ENCODE measurements at regions not wholly inside any gene's neighbourhood (a gene's known extent, or its start where the extent isn't known, plus 50 kb on each side); places are given as distances from the start of the nearest gene placed in this dataset.

- Histone ChIP-seq H3K36me3 (ENCODE audit: insufficient read depth, low read length) (peaks cover 10% of the 10 kb centered on the region; the same call in 1 of the 2 replicates), H3K79me2 (ENCODE audit: control insufficient read depth, insufficient read depth, low read length, unreplicated experiment) (peaks cover 2% of the 10 kb centered on the region), H3K4me1 (ENCODE audit: control insufficient read depth, insufficient read depth, low read length, unreplicated experiment) (peaks cover 6% of the 10 kb centered on the region), H3K4me3 (ENCODE audit: low read depth, low read length) (peak overlapping the region; percentile 57; the same call in 1 of the 2 replicates), H3K27ac (ENCODE audit: low read depth, low read length) (no peak overlapping the region), H3K27me3 (ENCODE audit: insufficient read depth, low read length) (no peaks in the 10 kb centered on the region), H2AFZ (ENCODE audit: low read length, unreplicated experiment) (no peak overlapping the region)
Measured at GRCh38 chr12:124480469-124481256, 86.7 kb downstream of the NCOR2 start.

- no peaks in the 10 kb centered on the region for H3K27me3 ChIP-seq (ENCODE audit: insufficient read depth, low read length)
- peaks cover 2% of the 10 kb centered on the region for H3K79me2 ChIP-seq (ENCODE audit: control insufficient read depth, insufficient read depth, low read length, unreplicated experiment)
- peaks cover 6% of the 10 kb centered on the region for H3K4me1 ChIP-seq (ENCODE audit: control insufficient read depth, insufficient read depth, low read length, unreplicated experiment)
- peaks cover 13% of the 10 kb centered on the region; the same call in 1 of the 2 replicates for H3K36me3 ChIP-seq (ENCODE audit: insufficient read depth, low read length)
- no peak overlapping the region for H3K27ac ChIP-seq (ENCODE audit: low read depth, low read length)
- 0 out of 2 replicates have a peak overlapping the region, but pooled peaks have one; percentile 57 for H3K4me3 ChIP-seq (ENCODE audit: low read depth, low read length)
- no peak overlapping the region for H2AFZ ChIP-seq (ENCODE audit: low read length, unreplicated experiment)
Measured at GRCh38 chr12:124479680-124480468, 87.5 kb downstream of the NCOR2 start.

- peaks cover 6% of the 10 kb centered on the region for H3K4me1 ChIP-seq (ENCODE audit: control insufficient read depth, insufficient read depth, low read length, unreplicated experiment)
- no peak overlapping the region for H3K4me3 ChIP-seq (ENCODE audit: low read depth, low read length)
- H3K27me3 ChIP-seq (ENCODE audit: insufficient read depth, low read length): no peaks in the 10 kb centered on the region
- peaks cover 2% of the 10 kb centered on the region for H3K79me2 ChIP-seq (ENCODE audit: control insufficient read depth, insufficient read depth, low read length, unreplicated experiment)
- no peak overlapping the region for H3K27ac ChIP-seq (ENCODE audit: low read depth, low read length)
- H2AFZ ChIP-seq (ENCODE audit: low read length, unreplicated experiment): no peak overlapping the region
- H3K36me3 ChIP-seq (ENCODE audit: insufficient read depth, low read length): peaks cover 20% of the 10 kb centered on the region
Measured at GRCh38 chr12:124478985-124479645, 88.3 kb downstream of the NCOR2 start.

GRCh38 chr12:124478416-124478815, 89.0 kb downstream of the NCOR2 start:
- Histone ChIP-seq H2AFZ (ENCODE audit: low read length, unreplicated experiment) (no peak overlapping the region), H3K27me3 (ENCODE audit: insufficient read depth, low read length) (no peaks in the 10 kb centered on the region), H3K36me3 (ENCODE audit: insufficient read depth, low read length) (peaks cover 27% of the 10 kb centered on the region), H3K27ac (ENCODE audit: low read depth, low read length) (no peak overlapping the region), H3K4me3 (ENCODE audit: low read depth, low read length) (no peak overlapping the region), H3K79me2 (ENCODE audit: control insufficient read depth, insufficient read depth, low read length, unreplicated experiment) (peaks cover 2% of the 10 kb centered on the region), H3K4me1 (ENCODE audit: control insufficient read depth, insufficient read depth, low read length, unreplicated experiment) (peaks cover 6% of the 10 kb centered on the region)

GRCh38 chr12:124477107-124477915, 90.1 kb downstream of the NCOR2 start:
- Histone ChIP-seq H3K36me3 (ENCODE audit: insufficient read depth, low read length) (peaks cover 36% of the 10 kb centered on the region), H3K4me3 (ENCODE audit: low read depth, low read length) (no peak overlapping the region), H2AFZ (ENCODE audit: low read length, unreplicated experiment) (no peak overlapping the region)

GRCh38 chr12:124476011-124476400, 91.4 kb downstream of the NCOR2 start:
- Histone ChIP-seq H3K36me3 (ENCODE audit: insufficient read depth, low read length) (peaks cover 47% of the 10 kb centered on the region), H3K4me3 (ENCODE audit: low read depth, low read length) (no peak overlapping the region), H3K4me1 (ENCODE audit: control insufficient read depth, insufficient read depth, low read length, unreplicated experiment) (peaks cover 6% of the 10 kb centered on the region), H2AFZ (ENCODE audit: low read length, unreplicated experiment) (no peak overlapping the region), H3K27me3 (ENCODE audit: insufficient read depth, low read length) (no peaks in the 10 kb centered on the region), H3K79me2 (ENCODE audit: control insufficient read depth, insufficient read depth, low read length, unreplicated experiment) (peaks cover 2% of the 10 kb centered on the region), H3K27ac (ENCODE audit: low read depth, low read length) (no peak overlapping the region)

More at GRCh38 chr12:124477107-124477915, 90.1 kb downstream of the NCOR2 start:
- Histone ChIP-seq H3K27ac (ENCODE audit: low read depth, low read length) (no peak overlapping the region), H3K79me2 (ENCODE audit: control insufficient read depth, insufficient read depth, low read length, unreplicated experiment) (peaks cover 2% of the 10 kb centered on the region), H3K27me3 (ENCODE audit: insufficient read depth, low read length) (no peaks in the 10 kb centered on the region), H3K4me1 (ENCODE audit: control insufficient read depth, insufficient read depth, low read length, unreplicated experiment) (peaks cover 6% of the 10 kb centered on the region)

- H3K4me3 ChIP-seq (ENCODE audit: low read depth, low read length): no peak overlapping the region
- H3K36me3 ChIP-seq (ENCODE audit: insufficient read depth, low read length): peaks cover 52% of the 10 kb centered on the region
- H3K27me3 ChIP-seq (ENCODE audit: insufficient read depth, low read length): no peaks in the 10 kb centered on the region
- H2AFZ ChIP-seq (ENCODE audit: low read length, unreplicated experiment): no peak overlapping the region
- H3K27ac ChIP-seq (ENCODE audit: low read depth, low read length): no peak overlapping the region
- H3K4me1 ChIP-seq (ENCODE audit: control insufficient read depth, insufficient read depth, low read length, unreplicated experiment): peaks cover 6% of the 10 kb centered on the region
- peaks cover 2% of the 10 kb centered on the region for H3K79me2 ChIP-seq (ENCODE audit: control insufficient read depth, insufficient read depth, low read length, unreplicated experiment)
Measured at GRCh38 chr12:124475295-124476010, 92.0 kb downstream of the NCOR2 start.

GRCh38 chr12:124474709-124475108, 92.7 kb downstream of the NCOR2 start:
- H2AFZ ChIP-seq (ENCODE audit: low read length, unreplicated experiment): no peak overlapping the region
- H3K4me3 ChIP-seq (ENCODE audit: low read depth, low read length): no peak overlapping the region
- H3K79me2 ChIP-seq (ENCODE audit: control insufficient read depth, insufficient read depth, low read length, unreplicated experiment): peaks cover under 1% of the 10 kb centered on the region
- no peaks in the 10 kb centered on the region for H3K27me3 ChIP-seq (ENCODE audit: insufficient read depth, low read length)
- H3K27ac ChIP-seq (ENCODE audit: low read depth, low read length): no peak overlapping the region
- H3K36me3 ChIP-seq (ENCODE audit: insufficient read depth, low read length): peaks cover 60% of the 10 kb centered on the region
- H3K4me1 ChIP-seq (ENCODE audit: control insufficient read depth, insufficient read depth, low read length, unreplicated experiment): no peaks in the 10 kb centered on the region

- Histone ChIP-seq H3K79me2 (ENCODE audit: control insufficient read depth, insufficient read depth, low read length, unreplicated experiment) (no peaks in the 10 kb centered on the region), H2AFZ (ENCODE audit: low read length, unreplicated experiment) (no peak overlapping the region), H3K27ac (ENCODE audit: low read depth, low read length) (no peak overlapping the region), H3K36me3 (ENCODE audit: insufficient read depth, low read length) (peaks cover 68% of the 10 kb centered on the region), H3K27me3 (ENCODE audit: insufficient read depth, low read length) (no peaks in the 10 kb centered on the region), H3K4me3 (ENCODE audit: low read depth, low read length) (no peak overlapping the region), H3K4me1 (ENCODE audit: control insufficient read depth, insufficient read depth, low read length, unreplicated experiment) (no peaks in the 10 kb centered on the region)
Measured at GRCh38 chr12:124472690-124473279, 94.6 kb downstream of the NCOR2 start.
